Astrocyte (in vitro differentiated cells and primary cell): ENCODE measurements at regions not wholly inside any gene's neighbourhood (a gene's known extent, or its start where the extent isn't known, plus 50 kb on each side); places are given as distances from the start of the nearest gene placed in this dataset.

Experiments used
- CTCF ChIP-seq: IDR thresholded peaks from 2 replicates; pipeline ENCODE4 v1.5.1; 2011; ENCODE audit warnings: low read depth, mild to moderate bottlenecking, inconsistent platforms, low read length, moderate library complexity; ENCODE audit not compliant: insufficient read depth
- EZH2 ChIP-seq: IDR thresholded peaks from 2 replicates; pipeline ENCODE4 v1.6.1; 2012; ENCODE audit warnings: mild to moderate bottlenecking, low read length, inconsistent platforms; ENCODE audit not compliant: insufficient read depth

GRCh38 chr5:8068078-8068477 is 199.1 kb downstream of the MTRR start:
- TF ChIP-seq CTCF (no peak), EZH2 (no peak)
